ENCODE measurements at regions not wholly inside any gene's neighbourhood (a gene's known extent, or its start where the extent isn't known, plus 50 kb on each side); places are given as distances from the start of the nearest gene placed in this dataset.

GRCh38 chr11:69985331-69985640, 92.8 kb upstream of the ANO1 start:
- no peak overlapping the region for H3K4me3 ChIP-seq (replicated peaks in 1 of 4; ENCODE audit: control extremely low read depth in 1 of 4, insufficient read depth in 1 of 4, low read depth in 3 of 4, low read length in 4 of 4)
- no peak overlapping the region for H3K4me2 ChIP-seq (ENCODE audit: extremely low read depth, insufficient read depth, low read length)
- H3K27me3 ChIP-seq (ENCODE audit: control insufficient read depth, insufficient read depth, low read length), result peaks cover 19% of the 10 kb centered on the region
- H3K79me2 ChIP-seq (ENCODE audit: control insufficient read depth, insufficient read depth, low read length), result no peaks in the 10 kb centered on the region
- peaks cover 2% of the 10 kb centered on the region for H3K4me1 ChIP-seq (ENCODE audit: control insufficient read depth, extremely low read depth, insufficient read depth, low read length)
- H3K9ac ChIP-seq (ENCODE audit: insufficient read depth, low read length), result no peak overlapping the region
- H3K27ac ChIP-seq (ENCODE audit: insufficient read depth, low read length), result no peak overlapping the region
- no peaks in the 10 kb centered on the region for H3K9me3 ChIP-seq (ENCODE audit: control insufficient read depth, insufficient read depth, low read depth, low read length)
- H3K36me3 ChIP-seq (ENCODE audit: control insufficient read depth, insufficient read depth, low read length), result no peaks in the 10 kb centered on the region
- H2AFZ ChIP-seq (ENCODE audit: low read length), result no peak overlapping the region
- no peak for DNase-seq (ENCODE audit: low read depth in 2 of 2)
- no peaks in the 10 kb centered on the region for H4K20me1 ChIP-seq (ENCODE audit: control insufficient read depth, extremely low read depth, insufficient read depth, low read length)
- TF ChIP-seq, protein P1, sequence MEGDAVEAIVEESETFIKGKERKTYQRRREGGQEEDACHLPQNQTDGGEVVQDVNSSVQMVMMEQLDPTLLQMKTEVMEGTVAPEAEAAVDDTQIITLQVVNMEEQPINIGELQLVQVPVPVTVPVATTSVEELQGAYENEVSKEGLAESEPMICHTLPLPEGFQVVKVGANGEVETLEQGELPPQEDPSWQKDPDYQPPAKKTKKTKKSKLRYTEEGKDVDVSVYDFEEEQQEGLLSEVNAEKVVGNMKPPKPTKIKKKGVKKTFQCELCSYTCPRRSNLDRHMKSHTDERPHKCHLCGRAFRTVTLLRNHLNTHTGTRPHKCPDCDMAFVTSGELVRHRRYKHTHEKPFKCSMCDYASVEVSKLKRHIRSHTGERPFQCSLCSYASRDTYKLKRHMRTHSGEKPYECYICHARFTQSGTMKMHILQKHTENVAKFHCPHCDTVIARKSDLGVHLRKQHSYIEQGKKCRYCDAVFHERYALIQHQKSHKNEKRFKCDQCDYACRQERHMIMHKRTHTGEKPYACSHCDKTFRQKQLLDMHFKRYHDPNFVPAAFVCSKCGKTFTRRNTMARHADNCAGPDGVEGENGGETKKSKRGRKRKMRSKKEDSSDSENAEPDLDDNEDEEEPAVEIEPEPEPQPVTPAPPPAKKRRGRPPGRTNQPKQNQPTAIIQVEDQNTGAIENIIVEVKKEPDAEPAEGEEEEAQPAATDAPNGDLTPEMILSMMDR (conservative IDR thresholded peaks at IDR 0.05 in 1 of 2, IDR thresholded peaks at IDR 0.05 in 1 of 2; ENCODE audit: low read depth in 1 of 2, low read length in 2 of 2), result no peak
- TF ChIP-seq EZH2 (IDR thresholded peaks at IDR 0.05; ENCODE audit: low read length, missing control alignments), result peak; percentile 42

DNA sequence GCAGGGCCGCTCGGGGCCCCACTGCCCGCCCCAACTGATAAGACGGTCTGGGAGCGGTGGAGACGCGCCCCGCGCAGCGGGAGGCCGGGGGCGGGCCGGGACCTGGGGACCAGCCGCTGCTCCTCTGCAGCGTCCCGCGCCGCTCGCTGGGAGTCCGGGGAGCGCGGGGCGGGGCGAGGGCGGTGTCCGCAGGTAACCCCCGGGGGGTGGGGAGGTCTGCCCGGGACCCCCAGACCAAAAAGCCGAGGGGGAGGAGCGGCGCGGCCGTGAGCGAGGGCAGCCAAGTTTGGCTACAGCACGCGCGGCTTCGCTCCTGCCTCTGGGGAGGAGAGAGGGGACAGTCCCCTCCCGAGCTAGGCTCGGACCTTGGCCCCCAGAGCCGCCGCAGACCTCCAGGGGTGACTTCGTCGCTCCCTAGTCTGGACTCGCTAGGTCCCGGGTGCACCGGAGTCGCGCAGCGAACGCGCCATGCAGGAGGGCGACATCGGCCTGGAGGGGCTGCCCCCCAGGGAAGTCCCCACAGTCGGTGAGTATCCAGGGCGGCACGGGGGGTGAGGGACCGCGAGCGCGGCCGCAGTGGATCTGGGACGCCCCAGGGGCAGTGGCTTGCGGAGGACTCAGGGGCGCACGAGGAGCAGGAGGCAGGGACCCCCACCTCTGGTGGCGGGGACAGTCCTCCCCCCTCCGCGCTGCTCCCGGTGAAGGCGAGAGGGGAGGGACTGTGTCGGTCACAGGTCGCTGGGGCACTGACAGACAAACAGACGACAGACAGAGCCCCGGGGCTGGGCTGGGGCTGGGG, 92.3 kb upstream of the ANO1 start:
- Histone ChIP-seq H3K4me1 (ENCODE audit: control insufficient read depth, extremely low read depth, insufficient read depth, low read length) (peaks cover 2% of the 10 kb centered on the region), H3K4me2 (ENCODE audit: extremely low read depth, insufficient read depth, low read length) (peak overlapping the region; percentile 59), H3K27ac (ENCODE audit: insufficient read depth, low read length) (no peak overlapping the region), H3K4me3 (replicated peaks in 1 of 4; ENCODE audit: control extremely low read depth in 1 of 4, insufficient read depth in 1 of 4, low read depth in 3 of 4, low read length in 4 of 4) (peak overlapping the region in 3 of 4 experiments; percentile 12 to 40 (median 21)), H3K79me2 (ENCODE audit: control insufficient read depth, insufficient read depth, low read length) (no peaks in the 10 kb centered on the region), H3K36me3 (ENCODE audit: control insufficient read depth, insufficient read depth, low read length) (no peaks in the 10 kb centered on the region), H3K27me3 (ENCODE audit: control insufficient read depth, insufficient read depth, low read length) (peaks cover 19% of the 10 kb centered on the region), H4K20me1 (ENCODE audit: control insufficient read depth, extremely low read depth, insufficient read depth, low read length) (no peaks in the 10 kb centered on the region), H3K9me3 (ENCODE audit: control insufficient read depth, insufficient read depth, low read depth, low read length) (no peaks in the 10 kb centered on the region), H2AFZ (ENCODE audit: low read length) (no peak overlapping the region), H3K9ac (ENCODE audit: insufficient read depth, low read length) (peak overlapping the region; percentile 42)
- no peak for DNase-seq (ENCODE audit: low read depth in 2 of 2)
- TF ChIP-seq, protein P1 (conservative IDR thresholded peaks at IDR 0.05 in 1 of 2, IDR thresholded peaks at IDR 0.05 in 1 of 2; ENCODE audit: low read depth in 1 of 2, low read length in 2 of 2), result no peak
- TF ChIP-seq EZH2 (IDR thresholded peaks at IDR 0.05; ENCODE audit: low read length, missing control alignments), result peak; percentile 69

DNA sequence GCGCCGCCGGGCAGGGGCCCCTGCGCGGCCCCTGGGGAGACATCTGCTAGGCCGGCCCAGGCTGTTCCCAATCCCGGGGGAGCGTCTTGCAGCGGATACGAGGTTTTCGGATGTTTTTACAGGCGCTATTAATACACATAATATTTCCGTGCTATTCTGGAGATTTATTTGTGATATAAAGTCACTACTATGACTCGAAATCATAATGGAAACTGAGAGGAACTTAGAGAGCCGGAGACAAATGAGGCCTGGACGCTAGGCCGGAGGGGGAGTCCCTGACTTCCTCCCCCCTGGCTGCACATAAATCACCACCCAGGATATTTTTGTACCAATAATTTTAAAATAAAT, 91.7 kb upstream of the ANO1 start:
- Histone ChIP-seq H3K4me3 (replicated peaks in 1 of 4; ENCODE audit: control extremely low read depth in 1 of 4, insufficient read depth in 1 of 4, low read depth in 3 of 4, low read length in 4 of 4) (peak overlapping the region in 1 of 4 experiments; percentile 40), H3K36me3 (ENCODE audit: control insufficient read depth, insufficient read depth, low read length) (no peaks in the 10 kb centered on the region), H3K9ac (ENCODE audit: insufficient read depth, low read length) (no peak overlapping the region), H3K4me2 (ENCODE audit: extremely low read depth, insufficient read depth, low read length) (no peak overlapping the region), H3K4me1 (ENCODE audit: control insufficient read depth, extremely low read depth, insufficient read depth, low read length) (peaks cover 2% of the 10 kb centered on the region), H4K20me1 (ENCODE audit: control insufficient read depth, extremely low read depth, insufficient read depth, low read length) (no peaks in the 10 kb centered on the region), H3K79me2 (ENCODE audit: control insufficient read depth, insufficient read depth, low read length) (no peaks in the 10 kb centered on the region), H3K9me3 (ENCODE audit: control insufficient read depth, insufficient read depth, low read depth, low read length) (no peaks in the 10 kb centered on the region), H3K27me3 (ENCODE audit: control insufficient read depth, insufficient read depth, low read length) (peaks cover 19% of the 10 kb centered on the region), H2AFZ (ENCODE audit: low read length) (no peak overlapping the region), H3K27ac (ENCODE audit: insufficient read depth, low read length) (no peak overlapping the region)
- no peak for DNase-seq (ENCODE audit: low read depth in 2 of 2)
- TF ChIP-seq, protein P1 (conservative IDR thresholded peaks at IDR 0.05 in 1 of 2, IDR thresholded peaks at IDR 0.05 in 1 of 2; ENCODE audit: low read depth in 1 of 2, low read length in 2 of 2), result no peak
- TF ChIP-seq EZH2 (IDR thresholded peaks at IDR 0.05; ENCODE audit: low read length, missing control alignments), result no peak

Measured in fibroblast of lung (primary cell).